Heart left ventricle (tissue), 13 donors: ENCODE measurements at regions not wholly inside any gene's neighbourhood (a gene's known extent, or its start where the extent isn't known, plus 50 kb on each side); places are given as distances from the start of the nearest gene placed in this dataset.

Source experiments
- CTCF ChIP-seq, 12 donors: fragments of 200-600 bp; sonication (generic) in 4 of 12; IDR thresholded peaks; one replicate each; pipeline versions ENCODE4 v1.5.0 to v1.8.0; 2018 to 2022; ENCODE audit warnings: antibody characterized with exemption in 12 of 12, mild to moderate bottlenecking in 5 of 12
- POLR2A ChIP-seq, 2 donors: fragments of 450-650 bp; IDR thresholded peaks; one replicate each; pipeline ENCODE4 v1.6.1; 2017; ENCODE audit warnings: antibody characterized with exemption in 2 of 2, mild to moderate bottlenecking in 2 of 2, moderate library complexity in 2 of 2
- donor health status: ischemic (EF 13 %, LVEDD 7.1; RV severe dilation, severe dysfunction).
- donor health status: DM: no; HTN: yes; CAD: no.
- donor health status: DM: no; HTN: no; CAD: no.
- donor health status: ischemic (EF 25% LVEDD 6.9; RV normal size, moderate dysfunction).
- donor health status: ischemic (EF 25% LVEDD 5.7; RV mildly dilated, moderate dysfunction).
- donor health status: ischemic (EF 35%, LVEDD 5.7; RV mildly dilated, moderate dysfunction).
- donor health status: nonischemic (EF 11% LVEDD 7.7; RV severe dilation, severe dysfunction).
- donor health status: DM: yes; HTN: yes; CAD: no.
- donor health status: PGD.
- donor health status: ischemic (EF 29% LVEDD 5.4; RV normal size, mild dysfunction).
- donor health status: nonischemic (EF 23%, LVEDD 6.1; RV moderate dilation, normal function).

- TF ChIP-seq CTCF (IDR thresholded peaks at IDR 0.05) = no peak
- TF ChIP-seq POLR2A (IDR thresholded peaks at IDR 0.05) = no peak
These were observed 205.6 kb downstream of the FRK start for GRCh38 chr6:115854866-115855665.
